ENCODE measurements at regions not wholly inside any gene's neighbourhood (a gene's known extent, or its start where the extent isn't known, plus 50 kb on each side); places are given as distances from the start of the nearest gene placed in this dataset.

GRCh38 chr16:14322186-14322585, 251.1 kb downstream of the MRTFB start:
- TF ChIP-seq EZH2 (optimal IDR thresholded peaks at IDR 0.05; ENCODE audit: low read depth, low read length) (no peak), CTCF (IDR thresholded peaks at IDR 0.05; ENCODE audit: low read length) (no peak)
